ENCODE measurements at regions not wholly inside any gene's neighbourhood (a gene's known extent, or its start where the extent isn't known, plus 50 kb on each side); places are given as distances from the start of the nearest gene placed in this dataset.

- no peak for DNase-seq
These were observed 1595.2 kb downstream of the KCNT2 start for GRCh38 chr1:195012995-195013394.

- DNase-seq, result no peak
These were observed 1602.9 kb downstream of the KCNT2 start for GRCh38 chr1:195005338-195005737.

GRCh38 chr1:194990483-194990882, 1617.8 kb downstream of the KCNT2 start:
- DNase-seq, result no peak

GRCh38 chr1:194975913-194976312, 1632.3 kb downstream of the KCNT2 start:
- no peak for DNase-seq

- no peak for DNase-seq
These were observed 1639.3 kb downstream of the KCNT2 start for GRCh38 chr1:194968916-194969315.

- DNase-seq, result no peak
These were observed 1648.4 kb downstream of the KCNT2 start for GRCh38 chr1:194959795-194960194.

- no peak for DNase-seq
These were observed 1656.1 kb downstream of the KCNT2 start for GRCh38 chr1:194952171-194952570.

- no peak for DNase-seq
These were observed 1657.7 kb downstream of the KCNT2 start for GRCh38 chr1:194950584-194950983.

GRCh38 chr1:194940336-194941030, 1667.8 kb downstream of the KCNT2 start:
- no peak for DNase-seq

- DNase-seq, result no peak
These were observed 1672.4 kb downstream of the KCNT2 start for GRCh38 chr1:194935864-194936263.

GRCh38 chr1:194931166-194931565, 1677.1 kb downstream of the KCNT2 start:
- DNase-seq, result no peak

GRCh38 chr1:194930132-194930531, 1678.1 kb downstream of the KCNT2 start:
- no peak for DNase-seq

- DNase-seq, result no peak
These were observed 1678.9 kb downstream of the KCNT2 start for GRCh38 chr1:194929357-194929756.

- no peak for DNase-seq
These were observed 1689.1 kb downstream of the KCNT2 start for GRCh38 chr1:194919146-194919545.

GRCh38 chr1:194917769-194918168, 1690.5 kb downstream of the KCNT2 start:
- no peak for DNase-seq

GRCh38 chr1:194908643-194909042, 1699.6 kb downstream of the KCNT2 start:
- no peak for DNase-seq

GRCh38 chr1:194903524-194903923, 1704.7 kb downstream of the KCNT2 start:
- no peak for DNase-seq

GRCh38 chr1:194889310-194889709, 1702.9 kb upstream of the B3GALT2 start:
- DNase-seq, result no peak

- no peak for DNase-seq
These were observed 1684.4 kb upstream of the B3GALT2 start for GRCh38 chr1:194870860-194871259.

- DNase-seq, result no peak
These were observed 1679.7 kb upstream of the B3GALT2 start for GRCh38 chr1:194866153-194866552.

- DNase-seq, result no peak
These were observed 1679.0 kb upstream of the B3GALT2 start for GRCh38 chr1:194865383-194865782.

GRCh38 chr1:194862129-194862528, 1675.7 kb upstream of the B3GALT2 start:
- no peak for DNase-seq

- DNase-seq, result no peak
These were observed 1674.1 kb upstream of the B3GALT2 start for GRCh38 chr1:194860248-194861201.

Measured in activated CD8-positive, alpha-beta memory T cell treated with anti-CD3 and anti-CD28 coated beads, Interleukin-2, amount 50 U/mL, for 4 hours (primary cell).